Mesenchymal stem cell (in vitro differentiated cells and primary cell): ENCODE measurements at regions not wholly inside any gene's neighbourhood (a gene's known extent, or its start where the extent isn't known, plus 50 kb on each side); places are given as distances from the start of the nearest gene placed in this dataset.

Experiments
- DNase-seq: peaks from one replicate; pipeline ENCODE4 v3.0.0-alpha.2; 2013
- H2AFZ ChIP-seq: one replicate; pipeline ENCODE4 v1.6.1; 2013; ENCODE audit warnings: low read depth, mild to moderate bottlenecking, control low read depth, inconsistent platforms, low read length, moderate library complexity
- H2AK5ac ChIP-seq: 2 replicates; pipeline ENCODE4 v1.6.1; 2013; ENCODE audit warnings: low read length, moderate library complexity, mild to moderate bottlenecking, inconsistent platforms; ENCODE audit not compliant: severe bottlenecking
- H2BK120ac ChIP-seq: one replicate; pipeline ENCODE4 v1.6.1; 2013; ENCODE audit warnings: low read depth, mild to moderate bottlenecking, inconsistent platforms, low read length, moderate library complexity
- H2BK12ac ChIP-seq, 2 experiments: one replicate each; pipeline ENCODE4 v1.6.1; 2013; ENCODE audit warnings: inconsistent platforms in 2 of 2, low read length in 2 of 2, mild to moderate bottlenecking in 2 of 2, moderate library complexity in 2 of 2, control low read depth in 1 of 2
- H2BK15ac ChIP-seq: one replicate; pipeline ENCODE4 v1.6.1; 2013; ENCODE audit warnings: mild to moderate bottlenecking, low read depth, inconsistent platforms; ENCODE audit not compliant: poor library complexity, severe bottlenecking
- H2BK5ac ChIP-seq: 2 replicates; pipeline ENCODE4 v1.6.1; 2013; ENCODE audit warnings: low read depth, mild to moderate bottlenecking, low read length, control low read depth, inconsistent platforms; ENCODE audit not compliant: poor library complexity, severe bottlenecking
- H3K14ac ChIP-seq, 2 experiments: one replicate each; pipeline ENCODE4 v1.6.1; 2013; ENCODE audit warnings: inconsistent platforms in 2 of 2, low read length in 2 of 2, control low read depth in 1 of 2, mild to moderate bottlenecking in 1 of 2, moderate library complexity in 1 of 2
- H3K18ac ChIP-seq, 2 experiments: one replicate each; pipeline ENCODE4 v1.6.1; 2013; ENCODE audit warnings: inconsistent platforms in 2 of 2, low read length in 2 of 2, control low read depth in 1 of 2, low read depth in 1 of 2, mild to moderate bottlenecking in 1 of 2
- H3K23ac ChIP-seq, 2 experiments: one replicate each; pipeline ENCODE4 v1.6.1; 2013; ENCODE audit warnings: inconsistent platforms in 2 of 2, low read length in 2 of 2, mild to moderate bottlenecking in 2 of 2, moderate library complexity in 2 of 2, control low read depth in 1 of 2
- H3K27ac ChIP-seq: 2 replicates; pipeline ENCODE4 v1.5.1; 2013; ENCODE audit warnings: mild to moderate bottlenecking, moderate library complexity, low read length, control low read depth, inconsistent platforms; ENCODE audit not compliant: poor library complexity, severe bottlenecking
- H3K27me3 ChIP-seq, 2 experiments: 2 replicates each; pipeline versions ENCODE4 v1.6.1 to v1.7.0; 2013; ENCODE audit warnings: low read length in 2 of 2, mild to moderate bottlenecking in 2 of 2, moderate library complexity in 2 of 2, control low read depth in 1 of 2, inconsistent platforms in 1 of 2; ENCODE audit not compliant: control insufficient read depth in 1 of 2, insufficient read depth in 1 of 2
- H3K36me3 ChIP-seq, 2 experiments: 2 replicates each; pipeline versions ENCODE4 v1.6.1 to v1.7.0; 2013; ENCODE audit warnings: low read length in 2 of 2, control low read depth in 1 of 2, inconsistent platforms in 1 of 2, low read depth in 1 of 2, mild to moderate bottlenecking in 1 of 2; ENCODE audit not compliant: insufficient read depth in 2 of 2, control insufficient read depth in 1 of 2
- H3K4ac ChIP-seq, 2 experiments: one replicate each; pipeline ENCODE4 v1.6.1; 2013; ENCODE audit warnings: inconsistent platforms in 2 of 2, low read length in 2 of 2, mild to moderate bottlenecking in 2 of 2, moderate library complexity in 2 of 2, control low read depth in 1 of 2, low read depth in 1 of 2
- H3K4me1 ChIP-seq: 2 replicates; pipeline ENCODE4 v1.6.1; 2013; ENCODE audit warnings: low read depth, low read length, control low read depth; ENCODE audit not compliant: control insufficient read depth, insufficient read depth
- H3K4me2 ChIP-seq: 2 replicates; pipeline ENCODE4 v1.6.1; 2013; ENCODE audit warnings: low read length, mild to moderate bottlenecking, inconsistent platforms; ENCODE audit not compliant: poor library complexity, severe bottlenecking
- H3K4me3 ChIP-seq, 2 experiments: 2 replicates each; pipeline versions ENCODE4 v1.5.1 to v1.7.0; 2013; ENCODE audit warnings: low read length in 2 of 2, mild to moderate bottlenecking in 2 of 2, control low read depth in 1 of 2, low read depth in 1 of 2; ENCODE audit not compliant: insufficient read depth in 1 of 2
- H3K79me1 ChIP-seq: replicated peaks from 2 replicates; pipeline ENCODE4 v1.6.1; 2013; ENCODE audit warnings: mild to moderate bottlenecking, control low read depth, low read length, inconsistent platforms; ENCODE audit not compliant: poor library complexity, severe bottlenecking
- H3K9ac ChIP-seq: 2 replicates; pipeline ENCODE4 v1.7.0; 2013; ENCODE audit warnings: mild to moderate bottlenecking, low read length, moderate library complexity
- H3K9me3 ChIP-seq: 2 replicates; pipeline ENCODE4 v1.7.0; 2013; ENCODE audit warnings: mild to moderate bottlenecking, low read length; ENCODE audit not compliant: control insufficient read depth
- H4K8ac ChIP-seq: one replicate; pipeline ENCODE4 v1.6.1; 2013; ENCODE audit warnings: inconsistent platforms, mild to moderate bottlenecking, low read length, moderate library complexity
- H4K91ac ChIP-seq: one replicate; pipeline ENCODE4 v1.6.1; 2013; ENCODE audit warnings: mild to moderate bottlenecking, low read length, inconsistent platforms
- WGBS: methylation state at CpG from one replicate; pipeline ENCODE4 v1.1.7; 2013; ENCODE audit warnings: mixed read lengths; 5-methylcytosine and 5-hydroxymethylcytosine counted together

DNA sequence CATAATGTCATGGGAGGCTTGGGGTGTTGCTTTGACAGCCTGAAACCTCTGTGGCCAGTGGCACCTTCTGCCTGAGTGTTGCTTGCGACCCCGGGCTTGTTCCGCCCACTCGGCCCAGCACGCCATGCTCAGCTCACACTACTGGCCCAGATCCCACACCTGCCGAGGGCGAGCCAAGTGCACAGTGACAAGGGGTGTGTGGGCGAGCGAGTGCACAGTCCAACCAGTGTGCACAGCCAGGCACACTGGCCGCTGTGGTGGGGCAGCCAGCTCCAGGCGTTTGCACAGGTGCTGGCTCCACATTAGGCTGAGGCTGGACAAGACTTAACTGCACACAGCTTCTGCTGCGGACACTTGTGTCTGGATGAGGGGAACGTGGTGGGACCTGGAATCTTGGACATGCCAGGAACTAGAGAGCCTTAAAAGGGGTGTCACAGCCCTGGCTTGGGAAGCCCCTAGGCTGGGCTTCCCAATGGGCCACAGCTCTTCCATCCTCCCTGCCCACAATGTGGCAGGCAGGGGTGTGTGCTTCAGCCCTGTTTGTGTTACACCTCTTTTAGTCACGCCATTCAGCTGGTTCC lies 609.2 kb upstream of the FOXG1 start:
- H3K4ac ChIP-seq: no peak overlapping the region
- no peak overlapping the region for H2BK15ac ChIP-seq
- no peaks in the 10 kb centered on the region for H3K9me3 ChIP-seq
- no peak overlapping the region for H2AK5ac ChIP-seq
- H2BK12ac ChIP-seq: no peak overlapping the region
- no peak overlapping the region for H4K91ac ChIP-seq
- H3K9ac ChIP-seq: no peak overlapping the region
- no peak overlapping the region for H2AFZ ChIP-seq
- DNase-seq: no peak
- no peak overlapping the region for H3K4me2 ChIP-seq
- no peak overlapping the region for H3K14ac ChIP-seq
- no peak overlapping the region for H2BK120ac ChIP-seq
- H3K4me3 ChIP-seq: no peak overlapping the region
- H4K8ac ChIP-seq: no peak overlapping the region
- H3K27ac ChIP-seq: no peak overlapping the region
- H2BK5ac ChIP-seq: no peak overlapping the region
- no peaks in the 10 kb centered on the region for H3K27me3 ChIP-seq
- no peak overlapping the region for H3K18ac ChIP-seq
- no peaks in the 10 kb centered on the region for H3K36me3 ChIP-seq
- H3K23ac ChIP-seq: no peak overlapping the region
- no peaks in the 10 kb centered on the region for H3K4me1 ChIP-seq
- 83% methylated on average over 14 of the region's 14 CpGs for WGBS
- no peaks in the 10 kb centered on the region for H3K79me1 ChIP-seq

GRCh38 chr14:28157887-28158791 lies 608.4 kb upstream of the FOXG1 start:
- no peaks in the 10 kb centered on the region for H3K9me3 ChIP-seq
- H3K23ac ChIP-seq: no peak overlapping the region
- no peak overlapping the region for H3K27ac ChIP-seq
- H2BK120ac ChIP-seq: no peak overlapping the region
- DNase-seq: no peak
- H3K4me1 ChIP-seq: no peaks in the 10 kb centered on the region
- H3K27me3 ChIP-seq: no peaks in the 10 kb centered on the region
- no peak overlapping the region for H4K8ac ChIP-seq
- no peak overlapping the region for H3K14ac ChIP-seq
- no peak overlapping the region for H3K9ac ChIP-seq
- WGBS: 78% methylated on average over 26 of the region's 26 CpGs
- H3K36me3 ChIP-seq: no peaks in the 10 kb centered on the region
- H2AFZ ChIP-seq: no peak overlapping the region
- no peak overlapping the region for H2AK5ac ChIP-seq
- no peak overlapping the region for H2BK15ac ChIP-seq
- H2BK5ac ChIP-seq: no peak overlapping the region
- H3K79me1 ChIP-seq: no peaks in the 10 kb centered on the region
- H3K4me3 ChIP-seq: no peak overlapping the region
- no peak overlapping the region for H3K4ac ChIP-seq
- no peak overlapping the region for H3K4me2 ChIP-seq
- no peak overlapping the region for H4K91ac ChIP-seq
- H2BK12ac ChIP-seq: no peak overlapping the region
- H3K18ac ChIP-seq: no peak overlapping the region

GRCh38 chr14:28161040-28161439 lies 605.5 kb upstream of the FOXG1 start:
- peaks cover 4% of the 10 kb centered on the region for H3K9me3 ChIP-seq
- H2BK12ac ChIP-seq: no peak overlapping the region
- no peak overlapping the region for H2AFZ ChIP-seq
- WGBS: no CpG with 5 or more reads among the region's 2 CpGs
- no peak overlapping the region for H2BK5ac ChIP-seq
- no peak overlapping the region for H3K4me3 ChIP-seq
- H4K8ac ChIP-seq: no peak overlapping the region
- no peak for DNase-seq
- no peak overlapping the region for H3K18ac ChIP-seq
- no peak overlapping the region for H2AK5ac ChIP-seq
- H3K4ac ChIP-seq: no peak overlapping the region
- H3K4me1 ChIP-seq: no peaks in the 10 kb centered on the region
- H3K36me3 ChIP-seq: no peaks in the 10 kb centered on the region
- no peak overlapping the region for H3K9ac ChIP-seq
- H4K91ac ChIP-seq: no peak overlapping the region
- no peak overlapping the region for H3K23ac ChIP-seq
- H3K27ac ChIP-seq: no peak overlapping the region
- no peak overlapping the region for H3K4me2 ChIP-seq
- H3K79me1 ChIP-seq: no peaks in the 10 kb centered on the region
- no peak overlapping the region for H2BK120ac ChIP-seq
- no peaks in the 10 kb centered on the region for H3K27me3 ChIP-seq
- no peak overlapping the region for H3K14ac ChIP-seq
- no peak overlapping the region for H2BK15ac ChIP-seq

DNA sequence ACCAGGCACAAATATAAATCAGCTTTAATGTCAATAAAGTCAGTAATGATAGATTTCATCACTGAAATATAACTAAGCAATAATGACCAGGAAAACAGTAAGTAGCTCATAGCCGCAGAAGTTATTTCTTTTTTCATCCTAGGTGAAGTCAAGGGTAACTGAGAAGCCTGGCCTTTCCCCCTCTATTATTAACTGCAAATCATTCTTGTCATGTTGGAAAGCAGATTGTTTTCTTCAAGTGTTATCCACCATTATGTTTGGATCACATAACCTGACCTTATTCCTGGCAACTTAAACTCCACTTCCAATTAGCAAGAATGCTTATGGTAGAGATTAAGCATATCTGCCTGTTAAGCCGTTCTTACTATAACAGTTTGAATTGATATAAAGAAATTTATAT lies 603.4 kb upstream of the FOXG1 start:
- H3K4me3 ChIP-seq: no peak overlapping the region
- DNase-seq: no peak
- no peak overlapping the region for H2BK12ac ChIP-seq
- H3K4ac ChIP-seq: no peak overlapping the region
- no peak overlapping the region for H2AFZ ChIP-seq
- H4K91ac ChIP-seq: no peak overlapping the region
- H2BK120ac ChIP-seq: no peak overlapping the region
- H3K27ac ChIP-seq: no peak overlapping the region
- no peak overlapping the region for H4K8ac ChIP-seq
- no peak overlapping the region for H3K9ac ChIP-seq
- H2AK5ac ChIP-seq: no peak overlapping the region
- H3K18ac ChIP-seq: no peak overlapping the region
- H3K4me2 ChIP-seq: no peak overlapping the region
- no peak overlapping the region for H3K14ac ChIP-seq
- no peaks in the 10 kb centered on the region for H3K79me1 ChIP-seq
- H3K23ac ChIP-seq: no peak overlapping the region
- no peak overlapping the region for H2BK5ac ChIP-seq
- H2BK15ac ChIP-seq: no peak overlapping the region
- WGBS: no CpG with 5 or more reads among the region's 2 CpGs
- no peaks in the 10 kb centered on the region for H3K4me1 ChIP-seq
- no peaks in the 10 kb centered on the region for H3K36me3 ChIP-seq
- peaks cover 9% of the 10 kb centered on the region for H3K9me3 ChIP-seq
- H3K27me3 ChIP-seq: no peaks in the 10 kb centered on the region
